ENCODE measurements at regions not wholly inside any gene's neighbourhood (a gene's known extent, or its start where the extent isn't known, plus 50 kb on each side); places are given as distances from the start of the nearest gene placed in this dataset.
A peak's percentile ranks its signal among the peaks of the same experiment; 100 is the strongest.

DNA sequence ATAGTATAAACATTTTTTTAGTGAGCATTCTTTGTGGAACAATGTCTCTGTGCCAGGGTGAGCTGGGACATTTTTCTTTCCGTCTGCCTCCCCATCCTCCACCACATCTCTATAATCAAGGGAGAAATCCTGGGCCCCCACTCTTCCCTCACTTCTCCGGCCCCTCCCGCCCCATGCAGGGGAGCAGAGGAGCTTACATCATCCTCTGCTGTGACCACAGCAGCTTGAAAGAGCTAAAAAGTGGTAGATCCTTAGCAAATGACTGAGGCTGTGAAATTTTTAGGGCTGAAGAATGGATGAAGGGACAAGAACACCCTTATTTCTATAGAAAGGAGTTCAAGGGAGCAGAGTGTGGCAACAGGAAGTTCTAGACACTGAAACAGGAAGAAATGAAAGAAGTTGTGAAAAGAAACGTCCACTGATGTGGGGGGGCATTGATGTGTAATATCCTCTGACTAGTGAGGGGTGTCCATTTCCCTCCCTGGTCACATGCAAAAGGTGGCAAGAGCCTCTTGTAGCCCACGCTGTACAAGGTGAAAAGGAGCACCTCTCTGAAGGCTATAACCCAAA, 380.3 kb upstream of the JARID2 start:
- no peak overlapping the region for H3K4me3 ChIP-seq (ENCODE audit: low read length)
- no peaks in the 10 kb centered on the region for H3F3A ChIP-seq (ENCODE audit: control insufficient read depth, insufficient read depth)
- no peaks in the 10 kb centered on the region for H3K36me3 ChIP-seq (ENCODE audit: control insufficient read depth, low read length)
- no peaks in the 10 kb centered on the region for H3K79me2 ChIP-seq (ENCODE audit: control insufficient read depth, low read length)
- H3K4me2 ChIP-seq (ENCODE audit: low read length): peak overlapping the region; percentile 36
- H3K4me1 ChIP-seq (ENCODE audit: control insufficient read depth, low read length): peaks cover 15% of the 10 kb centered on the region
- TF ChIP-seq EZH2phosphoT487 (IDR thresholded peaks at IDR 0.05; ENCODE audit: borderline replicate concordance, low read length): no peak
- TF ChIP-seq, protein P1, sequence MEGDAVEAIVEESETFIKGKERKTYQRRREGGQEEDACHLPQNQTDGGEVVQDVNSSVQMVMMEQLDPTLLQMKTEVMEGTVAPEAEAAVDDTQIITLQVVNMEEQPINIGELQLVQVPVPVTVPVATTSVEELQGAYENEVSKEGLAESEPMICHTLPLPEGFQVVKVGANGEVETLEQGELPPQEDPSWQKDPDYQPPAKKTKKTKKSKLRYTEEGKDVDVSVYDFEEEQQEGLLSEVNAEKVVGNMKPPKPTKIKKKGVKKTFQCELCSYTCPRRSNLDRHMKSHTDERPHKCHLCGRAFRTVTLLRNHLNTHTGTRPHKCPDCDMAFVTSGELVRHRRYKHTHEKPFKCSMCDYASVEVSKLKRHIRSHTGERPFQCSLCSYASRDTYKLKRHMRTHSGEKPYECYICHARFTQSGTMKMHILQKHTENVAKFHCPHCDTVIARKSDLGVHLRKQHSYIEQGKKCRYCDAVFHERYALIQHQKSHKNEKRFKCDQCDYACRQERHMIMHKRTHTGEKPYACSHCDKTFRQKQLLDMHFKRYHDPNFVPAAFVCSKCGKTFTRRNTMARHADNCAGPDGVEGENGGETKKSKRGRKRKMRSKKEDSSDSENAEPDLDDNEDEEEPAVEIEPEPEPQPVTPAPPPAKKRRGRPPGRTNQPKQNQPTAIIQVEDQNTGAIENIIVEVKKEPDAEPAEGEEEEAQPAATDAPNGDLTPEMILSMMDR (IDR thresholded peaks at IDR 0.05; ENCODE audit: low read depth, low read length, poor library complexity, severe bottlenecking): no peak
- no peaks in the 10 kb centered on the region for H3K9me2 ChIP-seq (replicated peaks; ENCODE audit: control insufficient read depth, low read length)
- no peaks in the 10 kb centered on the region for H4K20me1 ChIP-seq (ENCODE audit: control insufficient read depth, insufficient read depth, low read depth, low read length)
- H3K9me3 ChIP-seq (ENCODE audit: control insufficient read depth, insufficient read depth, low read length): no peaks in the 10 kb centered on the region
- no peak overlapping the region for H3K27ac ChIP-seq (ENCODE audit: low read depth, low read length)
- no peaks in the 10 kb centered on the region for H3K27me3 ChIP-seq (ENCODE audit: control insufficient read depth, low read length)

DNA sequence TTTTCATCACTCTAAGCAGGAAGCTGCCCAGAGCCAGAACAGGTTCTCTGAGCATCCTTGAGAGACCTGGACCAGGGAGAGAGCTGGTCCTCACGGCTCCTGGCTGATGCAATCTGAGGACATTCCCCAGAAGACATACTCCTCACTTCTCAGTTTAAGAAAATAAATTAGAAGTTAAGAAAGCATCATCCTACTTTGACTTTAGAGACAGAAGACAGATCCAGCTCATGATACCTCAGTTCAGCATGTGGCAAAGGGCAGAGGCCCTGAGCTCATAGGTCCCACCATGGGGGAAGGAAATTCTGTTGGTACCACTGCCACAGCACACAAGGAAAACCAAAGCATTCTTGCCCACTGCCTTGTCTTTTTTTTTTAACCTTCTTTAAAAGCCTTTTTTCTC, 378.1 kb upstream of the JARID2 start:
- Histone ChIP-seq H3K4me2 (ENCODE audit: low read length) (no peak overlapping the region), H3K27me3 (ENCODE audit: control insufficient read depth, low read length) (no peaks in the 10 kb centered on the region), H3K4me3 (ENCODE audit: low read length) (no peak overlapping the region), H3K9me2 (replicated peaks; ENCODE audit: control insufficient read depth, low read length) (no peaks in the 10 kb centered on the region), H3K79me2 (ENCODE audit: control insufficient read depth, low read length) (no peaks in the 10 kb centered on the region), H3K27ac (ENCODE audit: low read depth, low read length) (no peak overlapping the region), H4K20me1 (ENCODE audit: control insufficient read depth, insufficient read depth, low read depth, low read length) (no peaks in the 10 kb centered on the region), H3F3A (ENCODE audit: control insufficient read depth, insufficient read depth) (no peaks in the 10 kb centered on the region), H3K36me3 (ENCODE audit: control insufficient read depth, low read length) (no peaks in the 10 kb centered on the region), H3K4me1 (ENCODE audit: control insufficient read depth, low read length) (peaks cover 15% of the 10 kb centered on the region), H3K9me3 (ENCODE audit: control insufficient read depth, insufficient read depth, low read length) (no peaks in the 10 kb centered on the region)
- TF ChIP-seq, protein P1 (IDR thresholded peaks at IDR 0.05; ENCODE audit: low read depth, low read length, poor library complexity, severe bottlenecking): no peak
- no peak for TF ChIP-seq EZH2phosphoT487 (IDR thresholded peaks at IDR 0.05; ENCODE audit: borderline replicate concordance, low read length)

DNA sequence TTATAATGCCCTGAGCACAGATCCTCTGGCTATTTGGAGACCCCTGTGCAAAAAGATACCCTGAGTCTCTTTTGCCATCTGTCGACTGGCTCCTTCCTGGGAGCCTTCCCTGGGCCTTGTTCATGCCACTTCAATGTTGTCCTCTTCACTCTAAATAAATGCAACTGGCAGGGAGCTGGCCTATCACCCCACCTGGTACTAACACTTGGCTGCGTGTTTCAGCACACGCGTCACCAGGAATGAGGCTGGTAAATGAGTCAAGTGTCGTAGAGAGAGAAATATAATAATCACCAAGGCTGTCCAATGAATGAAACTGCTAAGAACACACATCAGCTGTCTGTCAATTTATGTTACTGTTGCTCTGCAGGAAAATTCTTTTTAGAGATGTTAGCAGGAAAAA, 374.6 kb upstream of the JARID2 start:
- TF ChIP-seq, protein P1 (IDR thresholded peaks at IDR 0.05; ENCODE audit: low read depth, low read length, poor library complexity, severe bottlenecking): no peak
- TF ChIP-seq EZH2phosphoT487 (IDR thresholded peaks at IDR 0.05; ENCODE audit: borderline replicate concordance, low read length): no peak
- Histone ChIP-seq H3K27ac (ENCODE audit: low read depth, low read length) (no peak overlapping the region), H3K9me3 (ENCODE audit: control insufficient read depth, insufficient read depth, low read length) (no peaks in the 10 kb centered on the region), H3K4me1 (ENCODE audit: control insufficient read depth, low read length) (peaks cover 5% of the 10 kb centered on the region), H3K4me2 (ENCODE audit: low read length) (no peak overlapping the region), H4K20me1 (ENCODE audit: control insufficient read depth, insufficient read depth, low read depth, low read length) (no peaks in the 10 kb centered on the region), H3K79me2 (ENCODE audit: control insufficient read depth, low read length) (no peaks in the 10 kb centered on the region), H3K36me3 (ENCODE audit: control insufficient read depth, low read length) (no peaks in the 10 kb centered on the region), H3F3A (ENCODE audit: control insufficient read depth, insufficient read depth) (no peaks in the 10 kb centered on the region), H3K9me2 (replicated peaks; ENCODE audit: control insufficient read depth, low read length) (no peaks in the 10 kb centered on the region), H3K27me3 (ENCODE audit: control insufficient read depth, low read length) (0 out of 2 replicates have a peak, but pooled peaks cover 3% of the 10 kb centered on the region), H3K4me3 (ENCODE audit: low read length) (no peak overlapping the region)
